ENCODE measurements at regions not wholly inside any gene's neighbourhood (a gene's known extent, or its start where the extent isn't known, plus 50 kb on each side); places are given as distances from the start of the nearest gene placed in this dataset.

GRCh38 chr3:14252321-14253021, 73.9 kb downstream of the LSM3 start:
- H3K4me3 ChIP-seq (ENCODE audit: low read length), result no peak overlapping the region
- H3K9me3 ChIP-seq (ENCODE audit: control insufficient read depth, low read length), result peaks cover 7% of the 10 kb centered on the region
- no peak for DNase-seq (ENCODE audit: low read depth)
- H3K36me3 ChIP-seq (ENCODE audit: control insufficient read depth, insufficient read depth, low read length, severe bottlenecking), result no peaks in the 10 kb centered on the region
- H3K4me1 ChIP-seq (ENCODE audit: control insufficient read depth, insufficient read depth, low read length), result peaks cover 31% of the 10 kb centered on the region
- H3K27me3 ChIP-seq (replicated peaks; ENCODE audit: control insufficient read depth, insufficient read depth, low read length), result peaks cover 11% of the 10 kb centered on the region
- H3K9ac ChIP-seq (ENCODE audit: low read length), result no peak overlapping the region

GRCh38 chr3:14253022-14253706, 74.5 kb downstream of the LSM3 start:
- Histone ChIP-seq H3K36me3 (ENCODE audit: control insufficient read depth, insufficient read depth, low read length, severe bottlenecking) (no peaks in the 10 kb centered on the region), H3K9me3 (ENCODE audit: control insufficient read depth, low read length) (peaks cover 7% of the 10 kb centered on the region), H3K4me3 (ENCODE audit: low read length) (no peak overlapping the region), H3K4me1 (ENCODE audit: control insufficient read depth, insufficient read depth, low read length) (peaks cover 30% of the 10 kb centered on the region), H3K27me3 (replicated peaks; ENCODE audit: control insufficient read depth, insufficient read depth, low read length) (peaks cover 7% of the 10 kb centered on the region), H3K9ac (ENCODE audit: low read length) (no peak overlapping the region)
- DNase-seq (ENCODE audit: low read depth), result peak; percentile 42

- Histone ChIP-seq H3K36me3 (ENCODE audit: control insufficient read depth, insufficient read depth, low read length, severe bottlenecking) (no peaks in the 10 kb centered on the region), H3K4me1 (ENCODE audit: control insufficient read depth, insufficient read depth, low read length) (peaks cover 23% of the 10 kb centered on the region), H3K9me3 (ENCODE audit: control insufficient read depth, low read length) (peaks cover 7% of the 10 kb centered on the region), H3K4me3 (ENCODE audit: low read length) (no peak overlapping the region), H3K9ac (ENCODE audit: low read length) (no peak overlapping the region), H3K27me3 (replicated peaks; ENCODE audit: control insufficient read depth, insufficient read depth, low read length) (peaks cover 7% of the 10 kb centered on the region)
- no peak for DNase-seq (ENCODE audit: low read depth)
These were observed 75.2 kb downstream of the LSM3 start for GRCh38 chr3:14253707-14254382.

- peaks cover 7% of the 10 kb centered on the region for H3K27me3 ChIP-seq (replicated peaks; ENCODE audit: control insufficient read depth, insufficient read depth, low read length)
- H3K9ac ChIP-seq (ENCODE audit: low read length), result no peak overlapping the region
- peaks cover 7% of the 10 kb centered on the region for H3K9me3 ChIP-seq (ENCODE audit: control insufficient read depth, low read length)
- no peak for DNase-seq (ENCODE audit: low read depth)
- H3K4me1 ChIP-seq (ENCODE audit: control insufficient read depth, insufficient read depth, low read length), result peaks cover 11% of the 10 kb centered on the region
- H3K4me3 ChIP-seq (ENCODE audit: low read length), result no peak overlapping the region
- no peaks in the 10 kb centered on the region for H3K36me3 ChIP-seq (ENCODE audit: control insufficient read depth, insufficient read depth, low read length, severe bottlenecking)
These were observed 76.4 kb downstream of the LSM3 start for GRCh38 chr3:14254812-14255702.

GRCh38 chr3:14256046-14256445, 77.4 kb downstream of the LSM3 start:
- H3K27me3 ChIP-seq (replicated peaks; ENCODE audit: control insufficient read depth, insufficient read depth, low read length), result peaks cover 7% of the 10 kb centered on the region
- no peaks in the 10 kb centered on the region for H3K36me3 ChIP-seq (ENCODE audit: control insufficient read depth, insufficient read depth, low read length, severe bottlenecking)
- DNase-seq (ENCODE audit: low read depth), result no peak
- H3K9ac ChIP-seq (ENCODE audit: low read length), result no peak overlapping the region
- H3K9me3 ChIP-seq (ENCODE audit: control insufficient read depth, low read length), result peaks cover 2% of the 10 kb centered on the region
- peaks cover 10% of the 10 kb centered on the region for H3K4me1 ChIP-seq (ENCODE audit: control insufficient read depth, insufficient read depth, low read length)
- no peak overlapping the region for H3K4me3 ChIP-seq (ENCODE audit: low read length)

GRCh38 chr3:14256561-14257342, 78.1 kb downstream of the LSM3 start:
- Histone ChIP-seq H3K9me3 (ENCODE audit: control insufficient read depth, low read length) (no peaks in the 10 kb centered on the region), H3K4me3 (ENCODE audit: low read length) (no peak overlapping the region), H3K9ac (ENCODE audit: low read length) (no peak overlapping the region), H3K27me3 (replicated peaks; ENCODE audit: control insufficient read depth, insufficient read depth, low read length) (peaks cover 7% of the 10 kb centered on the region), H3K36me3 (ENCODE audit: control insufficient read depth, insufficient read depth, low read length, severe bottlenecking) (no peaks in the 10 kb centered on the region), H3K4me1 (ENCODE audit: control insufficient read depth, insufficient read depth, low read length) (peaks cover 12% of the 10 kb centered on the region)
- no peak for DNase-seq (ENCODE audit: low read depth)

- no peaks in the 10 kb centered on the region for H3K27me3 ChIP-seq (replicated peaks; ENCODE audit: control insufficient read depth, insufficient read depth, low read length)
- H3K4me3 ChIP-seq (ENCODE audit: low read length), result no peak overlapping the region
- no peak overlapping the region for H3K9ac ChIP-seq (ENCODE audit: low read length)
- no peaks in the 10 kb centered on the region for H3K36me3 ChIP-seq (ENCODE audit: control insufficient read depth, insufficient read depth, low read length, severe bottlenecking)
- no peaks in the 10 kb centered on the region for H3K9me3 ChIP-seq (ENCODE audit: control insufficient read depth, low read length)
- peaks cover 2% of the 10 kb centered on the region for H3K4me1 ChIP-seq (ENCODE audit: control insufficient read depth, insufficient read depth, low read length)
- DNase-seq (ENCODE audit: low read depth), result no peak
These were observed 80.6 kb downstream of the LSM3 start for GRCh38 chr3:14258906-14259904.

- H3K36me3 ChIP-seq (ENCODE audit: control insufficient read depth, insufficient read depth, low read length, severe bottlenecking), result no peaks in the 10 kb centered on the region
- H3K9ac ChIP-seq (ENCODE audit: low read length), result no peak overlapping the region
- H3K9me3 ChIP-seq (ENCODE audit: control insufficient read depth, low read length), result no peaks in the 10 kb centered on the region
- no peak for DNase-seq (ENCODE audit: low read depth)
- peaks cover 4% of the 10 kb centered on the region for H3K4me1 ChIP-seq (ENCODE audit: control insufficient read depth, insufficient read depth, low read length)
- no peak overlapping the region for H3K4me3 ChIP-seq (ENCODE audit: low read length)
- H3K27me3 ChIP-seq (replicated peaks; ENCODE audit: control insufficient read depth, insufficient read depth, low read length), result no peaks in the 10 kb centered on the region
These were observed 81.8 kb downstream of the LSM3 start for GRCh38 chr3:14260463-14260862.

- peak; percentile 89 for DNase-seq (ENCODE audit: low read depth)
- H3K27me3 ChIP-seq (replicated peaks; ENCODE audit: control insufficient read depth, insufficient read depth, low read length), result no peaks in the 10 kb centered on the region
- no peaks in the 10 kb centered on the region for H3K9me3 ChIP-seq (ENCODE audit: control insufficient read depth, low read length)
- no peak overlapping the region for H3K4me3 ChIP-seq (ENCODE audit: low read length)
- H3K36me3 ChIP-seq (ENCODE audit: control insufficient read depth, insufficient read depth, low read length, severe bottlenecking), result no peaks in the 10 kb centered on the region
- H3K9ac ChIP-seq (ENCODE audit: low read length), result no peak overlapping the region
- peaks cover 11% of the 10 kb centered on the region for H3K4me1 ChIP-seq (ENCODE audit: control insufficient read depth, insufficient read depth, low read length)
These were observed 82.6 kb downstream of the LSM3 start for GRCh38 chr3:14261229-14261628.
